Suprapubic skin (tissue), 4 donors: ENCODE measurements at regions not wholly inside any gene's neighbourhood (a gene's known extent, or its start where the extent isn't known, plus 50 kb on each side); places are given as distances from the start of the nearest gene placed in this dataset.
"Not testable (repeated sequence)": the region's sequence is repeated elsewhere in the genome, so short reads cannot be mapped to it uniquely, and the experiment has no call there.

ENCODE experiments used
- DNase-seq, 2 donors: peaks; one replicate each; pipeline ENCODE4 v3.0.0-alpha.2; 2019; ENCODE audit warnings: low spot score in 2 of 2
- H3K27ac ChIP-seq: fragments of 200-600 bp; sonication (generic); one replicate; pipeline ENCODE4 v1.5.1; 2019
- H3K27me3 ChIP-seq: fragments of 200-600 bp; sonication (generic); one replicate; pipeline ENCODE4 v1.5.1; 2019
- H3K36me3 ChIP-seq: fragments of 200-600 bp; sonication (generic); one replicate; pipeline ENCODE4 v1.5.1; 2019
- H3K4me1 ChIP-seq: fragments of 200-600 bp; sonication (generic); one replicate; pipeline ENCODE4 v1.5.1; 2019
- H3K4me3 ChIP-seq: fragments of 200-600 bp; sonication (generic); one replicate; pipeline ENCODE4 v1.5.1; 2019; ENCODE audit warnings: mild to moderate bottlenecking
- H3K9me3 ChIP-seq: fragments of 200-600 bp; sonication (generic); one replicate; pipeline ENCODE4 v1.5.1; 2019
- EP300 ChIP-seq: sonication (generic); formaldehyde crosslinking; IDR thresholded peaks from one replicate; pipeline ENCODE4 v1.6.1; 2017; ENCODE audit warnings: antibody characterized with exemption
- POLR2A ChIP-seq, 2 donors: fragments of 450-650 bp; IDR thresholded peaks; one replicate each; pipeline ENCODE4 v1.6.1; 2017; ENCODE audit warnings: antibody characterized with exemption in 2 of 2, mild to moderate bottlenecking in 2 of 2, moderate library complexity in 2 of 2
- POLR2AphosphoS5 ChIP-seq, 3 donors: sonication (generic); formaldehyde crosslinking; IDR thresholded peaks; one replicate each; pipeline ENCODE4 v1.6.1; 2017; ENCODE audit warnings: antibody characterized with exemption in 3 of 3
- WGBS: methylation state at CpG from one replicate; pipeline ENCODE4 v1.1.5; 2018; 5-methylcytosine and 5-hydroxymethylcytosine counted together
- TF ChIP-seq, protein P1 (sequence below), 2 donors: fragments of 200-600 bp in 1 of 2; fragments of 450-650 bp in 1 of 2; sonication (generic) in 1 of 2; IDR thresholded peaks; one replicate each; pipeline ENCODE4 v1.5.1; 2016 to 2019; ENCODE audit warnings: antibody characterized with exemption in 2 of 2, mild to moderate bottlenecking in 1 of 2, moderate library complexity in 1 of 2

DNA sequence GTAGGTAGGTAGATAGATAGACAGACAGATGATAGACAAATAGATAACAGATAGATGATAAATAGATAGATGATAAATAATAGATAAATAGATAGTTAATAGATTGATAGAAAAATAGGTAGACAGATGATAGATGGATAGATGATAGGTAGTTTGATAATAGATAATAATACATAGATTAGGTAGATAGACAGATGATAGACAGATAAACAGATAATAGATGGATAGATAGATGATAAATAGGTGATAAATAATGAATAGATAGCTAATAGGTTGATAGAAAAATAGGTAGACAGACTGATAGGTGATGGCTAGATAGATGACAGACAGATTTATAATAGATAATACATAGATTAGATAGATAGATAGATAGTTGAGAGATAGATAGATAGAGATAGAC, 350.5 kb upstream of the DPP6 start:
- no peak overlapping the region for H3K27ac ChIP-seq
- no peaks in the 10 kb centered on the region for H3K9me3 ChIP-seq
- no peak for DNase-seq
- H3K4me1 ChIP-seq: no peaks in the 10 kb centered on the region
- no peaks in the 10 kb centered on the region for H3K27me3 ChIP-seq
- no peak overlapping the region for H3K4me3 ChIP-seq
- H3K36me3 ChIP-seq: no peaks in the 10 kb centered on the region
- TF ChIP-seq EP300 (no peak), POLR2AphosphoS5 (IDR thresholded peaks at IDR 0.05) (no peak), POLR2A (IDR thresholded peaks at IDR 0.05) (no peak)
- TF ChIP-seq, protein P1, sequence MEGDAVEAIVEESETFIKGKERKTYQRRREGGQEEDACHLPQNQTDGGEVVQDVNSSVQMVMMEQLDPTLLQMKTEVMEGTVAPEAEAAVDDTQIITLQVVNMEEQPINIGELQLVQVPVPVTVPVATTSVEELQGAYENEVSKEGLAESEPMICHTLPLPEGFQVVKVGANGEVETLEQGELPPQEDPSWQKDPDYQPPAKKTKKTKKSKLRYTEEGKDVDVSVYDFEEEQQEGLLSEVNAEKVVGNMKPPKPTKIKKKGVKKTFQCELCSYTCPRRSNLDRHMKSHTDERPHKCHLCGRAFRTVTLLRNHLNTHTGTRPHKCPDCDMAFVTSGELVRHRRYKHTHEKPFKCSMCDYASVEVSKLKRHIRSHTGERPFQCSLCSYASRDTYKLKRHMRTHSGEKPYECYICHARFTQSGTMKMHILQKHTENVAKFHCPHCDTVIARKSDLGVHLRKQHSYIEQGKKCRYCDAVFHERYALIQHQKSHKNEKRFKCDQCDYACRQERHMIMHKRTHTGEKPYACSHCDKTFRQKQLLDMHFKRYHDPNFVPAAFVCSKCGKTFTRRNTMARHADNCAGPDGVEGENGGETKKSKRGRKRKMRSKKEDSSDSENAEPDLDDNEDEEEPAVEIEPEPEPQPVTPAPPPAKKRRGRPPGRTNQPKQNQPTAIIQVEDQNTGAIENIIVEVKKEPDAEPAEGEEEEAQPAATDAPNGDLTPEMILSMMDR (IDR thresholded peaks at IDR 0.05): no peak

DNA sequence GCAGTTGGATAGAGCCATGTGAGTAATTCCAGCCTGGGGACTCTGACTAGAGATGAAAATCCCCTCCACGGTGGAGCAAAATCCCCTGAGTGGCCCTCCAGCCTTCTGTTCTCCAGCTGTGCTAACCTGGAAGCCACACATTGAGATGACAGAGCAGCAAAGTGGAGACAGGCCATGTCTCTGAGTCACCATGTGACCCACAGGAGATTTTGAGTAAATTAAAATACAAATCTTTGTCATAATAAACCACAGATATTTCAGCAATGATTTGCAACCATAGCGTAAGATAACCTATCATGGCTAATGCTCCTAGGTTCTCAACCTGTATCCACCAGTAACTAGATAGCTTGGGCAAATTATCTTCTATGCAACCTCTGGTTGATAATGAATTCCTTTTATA, 328.3 kb upstream of the DPP6 start:
- H3K9me3 ChIP-seq, H3K27me3 ChIP-seq: not testable (repeated sequence)
- WGBS: 11% methylated on average over 1 of the region's 2 CpGs

DNA sequence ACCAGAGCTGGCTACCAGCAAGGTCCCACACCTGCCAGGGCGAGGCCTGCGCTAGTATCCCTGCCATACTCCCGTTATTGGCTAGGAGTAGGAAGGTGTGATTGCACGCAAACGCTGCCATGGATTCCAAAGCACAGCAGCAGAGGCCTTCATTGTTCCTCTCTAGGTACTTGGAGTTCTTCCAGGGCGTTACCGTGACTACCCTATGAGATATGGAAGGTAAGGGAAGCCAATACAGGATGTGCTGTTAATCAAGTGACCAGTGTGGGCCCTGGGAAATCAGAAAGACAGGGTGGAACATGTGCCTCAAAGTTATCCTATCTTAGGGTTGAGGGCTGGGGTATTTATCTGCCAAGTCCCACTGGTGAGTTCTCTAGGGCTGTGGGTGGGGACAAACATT, 320.7 kb upstream of the DPP6 start:
- H3K36me3 ChIP-seq, H3K27ac ChIP-seq, H3K4me1 ChIP-seq, H3K27me3 ChIP-seq, DNase-seq, H3K4me3 ChIP-seq, H3K9me3 ChIP-seq: not testable (repeated sequence)
- WGBS: 59% methylated on average over 4 of the region's 7 CpGs

More for the DNA sequence above, 328.3 kb upstream of the DPP6 start:
- H3K36me3 ChIP-seq, H3K4me3 ChIP-seq, H3K27ac ChIP-seq, H3K4me1 ChIP-seq, DNase-seq: not testable (repeated sequence)

DNA sequence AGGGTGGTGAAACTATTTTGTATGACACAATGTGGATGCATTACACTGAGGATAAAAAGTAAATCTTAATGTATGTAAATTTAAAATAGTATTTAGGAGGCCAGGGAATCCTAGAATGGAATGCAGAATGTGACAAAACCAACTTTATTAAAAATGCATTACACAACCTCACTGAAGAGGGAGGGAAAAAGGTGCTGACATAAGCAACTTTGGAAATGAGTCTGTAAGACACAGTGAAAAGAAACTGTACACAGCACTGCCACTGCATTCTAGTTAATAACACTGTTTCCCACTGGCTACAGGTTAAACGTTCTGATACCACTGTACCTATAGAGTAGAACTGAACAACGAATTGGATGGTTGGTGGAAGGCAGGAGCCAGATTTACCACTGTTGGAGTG, 308.8 kb upstream of the DPP6 start:
- not testable (repeated sequence) for H3K4me1 ChIP-seq, H3K27me3 ChIP-seq, H3K9me3 ChIP-seq, DNase-seq, H3K27ac ChIP-seq, H3K36me3 ChIP-seq, H3K4me3 ChIP-seq
- WGBS: 63% methylated on average over 2 of the region's 2 CpGs

DNA sequence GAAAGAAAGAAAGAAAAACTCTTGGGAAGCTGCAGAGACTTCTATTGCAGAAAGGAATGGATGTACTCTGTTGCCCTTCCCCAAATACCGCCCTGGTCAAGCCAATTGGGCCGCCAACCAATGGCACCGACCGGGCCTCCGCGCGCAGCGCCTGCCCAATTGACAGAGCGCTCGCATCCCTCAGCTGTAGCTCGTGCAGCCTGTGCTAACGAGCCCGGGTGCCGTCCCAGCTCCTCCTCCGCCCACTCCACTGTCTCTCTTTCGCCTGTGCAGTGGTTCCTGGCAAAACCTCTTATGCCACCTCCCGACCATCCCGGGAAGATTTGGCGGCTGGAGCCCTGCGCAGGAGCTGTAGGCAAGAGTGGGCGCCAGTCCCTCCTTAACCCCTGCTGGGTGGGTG, 304.2 kb upstream of the DPP6 start:
- WGBS: 6% methylated on average over 15 of the region's 21 CpGs
- DNase-seq, H3K36me3 ChIP-seq, H3K4me1 ChIP-seq, H3K27ac ChIP-seq, H3K4me3 ChIP-seq, H3K9me3 ChIP-seq, H3K27me3 ChIP-seq: not testable (repeated sequence)

DNA sequence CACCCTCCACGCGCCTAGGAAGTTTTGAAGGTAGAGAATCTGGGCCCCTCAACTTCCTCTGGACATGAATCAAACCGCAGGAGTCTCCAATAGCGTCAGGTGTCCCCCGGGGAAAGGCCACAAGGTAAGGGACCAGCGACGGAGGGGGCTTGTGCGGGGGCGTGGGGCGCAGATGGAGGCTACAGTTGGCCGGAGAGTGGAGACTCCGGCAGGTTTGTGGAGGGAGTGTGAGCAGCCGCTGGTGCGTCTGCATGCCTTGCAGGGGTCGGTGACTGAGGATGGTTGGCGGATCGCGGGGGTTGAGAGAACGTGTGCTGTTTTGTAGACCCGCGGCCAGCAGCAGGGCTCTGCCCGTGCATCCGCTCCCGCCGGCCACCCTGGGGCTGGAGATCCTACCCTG, 303.3 kb upstream of the DPP6 start:
- not testable (repeated sequence) for H3K4me1 ChIP-seq, DNase-seq, H3K4me3 ChIP-seq, H3K9me3 ChIP-seq, H3K27ac ChIP-seq, H3K27me3 ChIP-seq, H3K36me3 ChIP-seq
- no CpG with 5 or more reads among the region's 25 CpGs for WGBS

DNA sequence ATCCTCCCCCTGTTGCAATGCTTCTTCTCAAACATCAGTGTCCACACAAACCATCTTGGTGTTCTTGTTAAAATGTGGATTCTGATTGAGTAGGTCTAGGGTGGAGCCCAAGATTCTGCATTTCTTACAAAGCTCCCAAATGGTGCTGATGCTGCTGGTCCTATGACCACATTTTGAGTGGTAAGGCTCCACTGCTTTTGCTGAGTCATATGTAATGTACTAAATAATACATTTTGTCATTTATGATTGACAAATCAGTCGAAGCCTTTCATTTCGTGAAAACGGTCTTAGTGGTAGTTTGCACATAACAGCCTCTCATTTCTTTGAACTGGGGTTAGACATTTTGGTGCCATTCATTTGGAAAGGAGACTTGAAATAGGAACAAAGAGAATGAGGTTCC, 286.3 kb upstream of the DPP6 start:
- H3K27ac ChIP-seq, H3K4me3 ChIP-seq, DNase-seq, H3K9me3 ChIP-seq, H3K27me3 ChIP-seq, H3K4me1 ChIP-seq, H3K36me3 ChIP-seq: not testable (repeated sequence)
- WGBS: 88% methylated on average over 3 of the region's 3 CpGs

DNA sequence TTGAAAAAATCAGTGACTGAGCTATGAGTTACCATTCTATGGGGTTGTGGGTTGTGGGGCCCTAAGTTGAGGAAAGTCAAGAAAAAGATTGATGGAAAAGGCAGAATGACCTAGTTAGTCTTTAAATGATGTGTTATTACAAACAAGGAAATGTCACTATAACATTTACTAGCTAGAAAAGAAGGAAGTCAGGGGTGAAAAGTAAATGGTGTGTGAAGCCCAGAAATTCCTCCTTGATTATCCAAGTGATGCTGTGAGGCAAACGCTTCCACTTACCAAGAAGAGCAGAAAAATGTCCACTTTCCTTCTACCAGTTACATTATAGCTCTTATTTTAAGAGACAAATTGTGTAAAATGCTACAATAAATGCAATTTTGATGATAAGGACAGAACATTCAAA, 285.3 kb upstream of the DPP6 start:
- not testable (repeated sequence) for H3K4me3 ChIP-seq, H3K4me1 ChIP-seq, H3K9me3 ChIP-seq, H3K27ac ChIP-seq, DNase-seq, H3K27me3 ChIP-seq, H3K36me3 ChIP-seq
- 72% methylated on average over 1 of the region's 1 CpG for WGBS

DNA sequence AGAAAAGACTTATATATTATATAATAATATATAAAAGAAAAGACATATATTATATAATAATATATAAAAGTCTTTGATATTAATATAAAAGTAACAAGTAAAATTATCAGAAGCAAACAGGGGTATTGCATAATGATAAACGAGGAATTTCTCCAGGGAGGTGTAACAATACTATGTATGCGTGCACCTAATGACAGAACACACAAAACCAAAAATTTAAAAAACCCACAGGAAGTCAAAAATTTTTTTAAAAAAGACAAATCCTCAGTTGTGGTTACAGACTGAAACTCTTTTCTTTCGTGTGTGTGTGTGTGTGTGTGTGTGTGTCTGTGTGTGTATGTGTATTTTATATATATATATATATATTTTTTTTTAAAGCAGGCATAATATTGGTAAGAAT, 279.2 kb upstream of the DPP6 start:
- 67% methylated on average over 3 of the region's 3 CpGs for WGBS
- Histone ChIP-seq H3K36me3 (no peaks in the 10 kb centered on the region), H3K9me3 (no peaks in the 10 kb centered on the region), H3K4me1 (no peaks in the 10 kb centered on the region), H3K4me3 (no peak overlapping the region), H3K27ac (no peak overlapping the region), H3K27me3 (no peaks in the 10 kb centered on the region)
- no peak for DNase-seq
- TF ChIP-seq POLR2A (IDR thresholded peaks at IDR 0.05): no peak
- TF ChIP-seq, protein P1 (IDR thresholded peaks at IDR 0.05): no peak

DNA sequence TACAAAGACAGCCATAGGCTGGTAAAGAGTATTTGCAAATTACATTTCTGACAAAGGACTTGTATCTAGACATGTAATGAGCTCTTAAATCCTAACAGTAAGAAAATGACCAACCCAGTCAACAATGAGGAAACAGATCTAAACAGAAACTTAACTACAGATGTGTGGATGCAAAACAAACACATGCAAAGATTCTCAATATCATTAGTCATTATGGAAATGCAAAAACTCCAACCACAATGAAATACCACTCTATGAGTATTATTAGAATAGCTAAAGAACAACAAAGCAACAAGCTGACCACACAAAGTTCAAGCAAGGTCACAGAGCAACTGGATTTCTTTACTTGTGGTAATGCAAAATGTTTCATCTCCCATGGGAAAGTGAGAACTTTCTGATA, 275.3 kb upstream of the DPP6 start:
- H3K4me3 ChIP-seq, H3K4me1 ChIP-seq, DNase-seq, H3K27ac ChIP-seq, H3K27me3 ChIP-seq, H3K36me3 ChIP-seq, H3K9me3 ChIP-seq: not testable (repeated sequence)

DNA sequence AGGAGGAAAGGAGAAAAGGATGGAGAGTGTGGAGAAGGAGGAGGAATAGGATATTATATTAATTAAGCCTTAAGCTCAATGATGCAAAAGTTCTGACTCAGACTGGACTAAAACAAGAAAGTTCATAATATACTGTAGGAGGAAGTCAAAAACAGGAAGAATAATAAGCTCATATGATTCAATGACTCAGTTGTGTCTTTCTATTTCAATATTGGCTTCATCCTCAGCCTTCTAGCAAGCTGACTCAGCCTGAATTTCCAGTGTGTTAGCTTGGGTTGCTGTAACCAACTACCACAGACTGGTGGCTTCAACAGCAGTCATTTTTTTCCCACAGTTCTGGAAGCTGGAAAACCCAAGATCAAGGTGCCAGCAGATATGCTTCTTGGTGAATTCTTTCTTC, 254.8 kb upstream of the DPP6 start:
- not testable (repeated sequence) for H3K27me3 ChIP-seq, H3K27ac ChIP-seq, H3K36me3 ChIP-seq, H3K4me1 ChIP-seq, H3K9me3 ChIP-seq, DNase-seq, H3K4me3 ChIP-seq
